H1 (cell line): ENCODE measurements at regions not wholly inside any gene's neighbourhood (a gene's known extent, or its start where the extent isn't known, plus 50 kb on each side); places are given as distances from the start of the nearest gene placed in this dataset.

Experiments
- CTCF ChIA-PET: fragments of 300-600 bp; sonication (Branson Sonifier 250); formaldehyde crosslinking; loops from one replicate; lab custom pipeline; 2021; ENCODE audit not compliant: partially characterized antibody; lab: Charles Lee
- POLR2A ChIA-PET: fragments of 300-600 bp; sonication (Branson Sonifier 250); formaldehyde crosslinking; loops from one replicate; lab custom pipeline; 2021; ENCODE audit warnings: inconsistent platforms; ENCODE audit not compliant: partially characterized antibody; lab: Charles Lee
- DNase-seq, 2 experiments: peaks; one replicate each; pipeline versions ENCODE4 v3.0.0 to v3.0.0-alpha.2; 2010 to 2022; ENCODE audit warnings: low spot score in 2 of 2, low read depth in 1 of 2, mixed read lengths in 1 of 2
- FAIRE-seq: peaks from 2 replicates; lab custom pipeline; 2011; peaks lifted over from hg19 to GRCh38; lab: Jason Lieb, UNC
- H2AFZ ChIP-seq: 2 replicates; pipeline ENCODE4 v1.8.1; 2012; ENCODE audit warnings: low read length, inconsistent platforms
- H2AK5ac ChIP-seq: 2 replicates; pipeline ENCODE4 v1.6.1; 2013; ENCODE audit warnings: low read depth, low read length
- H2BK120ac ChIP-seq: replicated peaks from 2 replicates; pipeline ENCODE3; 2013; ENCODE audit warnings: low read depth, low read length, inconsistent platforms
- H2BK12ac ChIP-seq: 2 replicates; pipeline ENCODE4 v1.6.1; 2013; ENCODE audit warnings: low read depth, low read length
- H2BK15ac ChIP-seq: 2 replicates; pipeline ENCODE4 v1.6.1; 2013; ENCODE audit warnings: low read length
- H2BK20ac ChIP-seq: 2 replicates; pipeline ENCODE4 v1.6.1; 2013; ENCODE audit warnings: low read length
- H2BK5ac ChIP-seq: 2 replicates; pipeline ENCODE4 v1.6.1; 2013; ENCODE audit warnings: low read depth, low read length
- H3K14ac ChIP-seq: 2 replicates; pipeline ENCODE4 v1.6.1; 2013; ENCODE audit warnings: inconsistent platforms; ENCODE audit not compliant: insufficient read length
- H3K18ac ChIP-seq: 2 replicates; pipeline ENCODE4 v1.6.1; 2013; ENCODE audit warnings: low read length; ENCODE audit errors: extremely low read depth
- H3K23ac ChIP-seq: 2 replicates; pipeline ENCODE4 v1.6.1; 2013; ENCODE audit warnings: inconsistent platforms; ENCODE audit not compliant: insufficient read length
- H3K23me2 ChIP-seq: 2 replicates; pipeline ENCODE4 v1.6.1; 2013; ENCODE audit warnings: low read depth, low read length
- H3K27ac ChIP-seq: 2 replicates; pipeline ENCODE4 v1.6.1; 2011; ENCODE audit warnings: low read depth, low read length, inconsistent platforms
- H3K27me3 ChIP-seq, 4 experiments: replicated peaks in 1 of 4; 1 replicate in 1 of 4; 2 replicates in 3 of 4; pipeline versions ENCODE4 v1.6.1 to v1.8.1; 2011 to 2013; ENCODE audit warnings: low read length in 3 of 4, mild to moderate bottlenecking in 3 of 4, inconsistent platforms in 2 of 4, mixed read lengths in 2 of 4, moderate library complexity in 1 of 4; ENCODE audit not compliant: control insufficient read depth in 3 of 4, insufficient read depth in 3 of 4; ENCODE audit errors: extremely low read depth in 1 of 4
- H3K36me3 ChIP-seq, 4 experiments: 2 replicates each; pipeline versions ENCODE4 v1.6.1 to v1.8.1; 2011 to 2013; ENCODE audit warnings: mild to moderate bottlenecking in 4 of 4, low read length in 3 of 4, moderate library complexity in 2 of 4, control low read depth in 1 of 4, inconsistent platforms in 1 of 4; ENCODE audit not compliant: insufficient read depth in 4 of 4, control insufficient read depth in 2 of 4
- H3K4ac ChIP-seq: replicated peaks from 2 replicates; pipeline ENCODE3; 2013; ENCODE audit warnings: low read length, low read depth, mixed read lengths, inconsistent platforms; ENCODE audit not compliant: insufficient read length
- H3K4me1 ChIP-seq, 4 experiments: replicated peaks in 1 of 4; 1 replicate in 1 of 4; 2 replicates in 3 of 4; pipeline versions ENCODE4 v1.6.1 to v1.8.1; 2011 to 2013; ENCODE audit warnings: low read length in 3 of 4, inconsistent platforms in 2 of 4, mixed read lengths in 1 of 4; ENCODE audit not compliant: insufficient read depth in 4 of 4, control insufficient read depth in 3 of 4
- H3K4me2 ChIP-seq, 2 experiments: 2 replicates each; pipeline versions ENCODE4 v1.6.1 to v1.8.1; 2011 to 2013; ENCODE audit warnings: low read depth in 2 of 2, low read length in 2 of 2, control low read depth in 1 of 2, inconsistent platforms in 1 of 2, mild to moderate bottlenecking in 1 of 2; ENCODE audit not compliant: insufficient read depth in 1 of 2
- H3K4me3 ChIP-seq, 4 experiments: fragments of 200-600, 300-600 bp in 1 of 4; sonication (generic), shearing (Covaris generic), sonication (Bioruptor Twin) in 1 of 4; 2 replicates each; pipeline versions ENCODE4 v1.5.1 to v1.8.1; 2011 to 2016; ENCODE audit warnings: low read length in 4 of 4, low read depth in 3 of 4, control low read depth in 2 of 4, inconsistent platforms in 2 of 4, mild to moderate bottlenecking in 2 of 4, mixed read lengths in 1 of 4, moderate library complexity in 1 of 4; ENCODE audit not compliant: insufficient read depth in 2 of 4; ENCODE audit errors: extremely low read depth in 1 of 4
- H3K56ac ChIP-seq: replicated peaks from 2 replicates; pipeline ENCODE3; 2013; ENCODE audit warnings: low read depth, mild to moderate bottlenecking, mixed read lengths, low read length, inconsistent platforms; ENCODE audit not compliant: insufficient read length
- H3K79me1 ChIP-seq: 2 replicates; pipeline ENCODE4 v1.6.1; 2013; ENCODE audit warnings: low read depth, low read length, control low read depth
- H3K79me2 ChIP-seq, 2 experiments: 2 replicates each; pipeline versions ENCODE4 v1.6.1 to v1.8.1; 2012 to 2013; ENCODE audit warnings: low read length in 2 of 2, mild to moderate bottlenecking in 2 of 2, inconsistent platforms in 1 of 2; ENCODE audit not compliant: insufficient read depth in 2 of 2, control insufficient read depth in 1 of 2
- H3K9ac ChIP-seq, 4 experiments: replicated peaks in 1 of 4; 1 replicate in 1 of 4; 2 replicates in 3 of 4; pipeline versions ENCODE4 v1.6.1 to v1.8.1; 2011 to 2013; ENCODE audit warnings: low read depth in 3 of 4, low read length in 3 of 4, control low read depth in 2 of 4, mild to moderate bottlenecking in 2 of 4, moderate library complexity in 2 of 4, inconsistent platforms in 1 of 4; ENCODE audit errors: extremely low read depth in 1 of 4
- H3K9me3 ChIP-seq, 2 experiments: 2 replicates each; pipeline versions ENCODE4 v1.6.1 to v1.8.1; 2012 to 2013; ENCODE audit warnings: mild to moderate bottlenecking in 2 of 2, moderate library complexity in 2 of 2, control low read depth in 1 of 2, inconsistent platforms in 1 of 2, low read depth in 1 of 2, low read length in 1 of 2, mixed read lengths in 1 of 2; ENCODE audit not compliant: insufficient read depth in 2 of 2
- H4K20me1 ChIP-seq, 2 experiments: replicated peaks in 1 of 2; 2 replicates each; pipeline versions ENCODE3 to v1.8.1; 2011 to 2013; ENCODE audit warnings: inconsistent platforms in 2 of 2, low read length in 2 of 2, mild to moderate bottlenecking in 1 of 2; ENCODE audit not compliant: insufficient read depth in 2 of 2, control insufficient read depth in 1 of 2
- H4K5ac ChIP-seq: 2 replicates; pipeline ENCODE4 v1.6.1; 2013; ENCODE audit warnings: low read length, low read depth, mixed read lengths, inconsistent platforms; ENCODE audit not compliant: insufficient read length
- H4K8ac ChIP-seq: 2 replicates; pipeline ENCODE4 v1.8.0; 2013; ENCODE audit warnings: mild to moderate bottlenecking, moderate library complexity, low read length, inconsistent platforms; ENCODE audit not compliant: insufficient read depth; ENCODE audit errors: extremely low read depth
- H4K91ac ChIP-seq: replicated peaks from 2 replicates; pipeline ENCODE3; 2013; ENCODE audit warnings: low read length, mixed read lengths, inconsistent platforms; ENCODE audit not compliant: insufficient read length
- CHD2 ChIP-seq: IDR thresholded peaks from 2 replicates; pipeline ENCODE4 v1.6.1; 2012; ENCODE audit warnings: low read length, improper control_type of control experiment
- CTBP2 ChIP-seq: IDR thresholded peaks from 2 replicates; pipeline ENCODE4 v1.7.0; 2011; ENCODE audit warnings: borderline replicate concordance, mild to moderate bottlenecking, moderate library complexity, mixed read lengths, low read length; ENCODE audit not compliant: insufficient read depth, insufficient read length
- JUN ChIP-seq: IDR thresholded peaks from 2 replicates; pipeline ENCODE4 v1.6.1; 2011; ENCODE audit warnings: low read depth, mild to moderate bottlenecking, improper control_type of control experiment, low read length
- KDM1A ChIP-seq: fragments of 200-600, 300-600 bp; sonication (generic); IDR thresholded peaks from 2 replicates; pipeline ENCODE4 v1.7.1; 2016; ENCODE audit warnings: mild to moderate bottlenecking, low read length, borderline replicate concordance
- KDM5A ChIP-seq: fragments of 200-600 bp; IDR thresholded peaks from 2 replicates; pipeline ENCODE4 v1.7.1; 2012; ENCODE audit warnings: mild to moderate bottlenecking, low read length, inconsistent platforms, mixed read lengths
- NRF1 ChIP-seq: IDR thresholded peaks from 2 replicates; pipeline ENCODE4 v1.6.1; 2011; ENCODE audit warnings: mild to moderate bottlenecking, low read depth, low read length, improper control_type of control experiment
- SRF ChIP-seq: IDR thresholded peaks from 2 replicates; pipeline ENCODE4 v1.6.1; 2011; ENCODE audit warnings: mild to moderate bottlenecking, low read depth, low read length, moderate library complexity
- TAF1 ChIP-seq: IDR thresholded peaks from 2 replicates; pipeline ENCODE4 v1.6.1; 2011; ENCODE audit warnings: mild to moderate bottlenecking, low read depth, low read length
- WGBS, 2 experiments: shearing (Covaris generic) in 1 of 2; methylation state at CpG; one replicate each; pipeline versions ENCODE4 v1.1.6 to v1.1.7; 2013 to 2015; ENCODE audit warnings: low lambda C conversion rate in 2 of 2, mixed read lengths in 2 of 2, inconsistent platforms in 1 of 2, low coverage in 1 of 2, missing lambda C conversion rate in 1 of 2; ENCODE audit not compliant: insufficient replicate concordance in 2 of 2, insufficient coverage in 1 of 2, insufficient read length in 1 of 2; ENCODE audit errors: extremely low coverage in 1 of 2, missing lambda C conversion rate in 1 of 2; 5-methylcytosine and 5-hydroxymethylcytosine counted together

DNA sequence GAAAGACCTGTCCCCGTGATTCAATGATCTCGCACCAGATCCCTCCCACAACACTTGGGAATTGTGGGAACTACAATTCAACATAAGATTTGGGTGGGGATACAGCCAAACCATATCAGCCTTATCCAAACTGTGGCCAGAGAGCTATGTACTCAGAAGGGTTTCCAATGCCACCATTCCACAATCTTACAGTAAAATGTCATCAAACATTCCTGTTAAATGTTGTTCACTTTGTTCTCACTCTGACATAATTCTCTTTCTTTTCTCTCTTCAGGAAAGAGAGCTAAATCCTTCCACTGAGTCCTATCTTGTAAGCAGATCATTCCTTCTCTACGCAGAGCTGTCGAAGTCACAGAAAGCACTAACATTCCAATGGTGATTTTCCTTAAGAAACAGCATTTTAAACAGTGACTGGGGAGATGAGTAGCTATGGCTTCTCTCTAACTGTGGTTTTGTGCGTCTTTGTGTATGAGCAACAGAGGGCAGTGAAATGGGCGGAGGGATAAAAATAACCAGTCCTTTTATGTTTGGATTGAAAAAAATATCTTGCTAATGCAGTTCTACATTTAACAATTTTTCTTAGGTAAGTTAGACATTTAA lies 684.7 kb downstream of the EPHA4 start:
- H3K4me1 ChIP-seq, result peaks cover 0 to 10% (median 4%) of the 10 kb centered on the region in 4 experiments; a peak in 3 of 7 replicates
- no peak overlapping the region for H3K9ac ChIP-seq
- H3K56ac ChIP-seq, result no peak overlapping the region
- TF ChIP-seq NRF1, result no peak
- no peak for TF ChIP-seq KDM5A
- TF ChIP-seq TAF1, result no peak
- TF ChIP-seq SRF, result no peak
- TF ChIP-seq CHD2, result no peak
- no peak for TF ChIP-seq CTBP2
- no peak for TF ChIP-seq JUN
- no peak for TF ChIP-seq KDM1A
- TF ChIP-seq, all 59 proteins: peak for 0
- no peaks in the 10 kb centered on the region for H3K9me3 ChIP-seq
- no peak overlapping the region for H2AK5ac ChIP-seq
- no peaks in the 10 kb centered on the region for H3K36me3 ChIP-seq
- no peak overlapping the region for H3K18ac ChIP-seq
- H2AFZ ChIP-seq, result peak overlapping the region; percentile 37; the same call in 1 of the 2 replicates
- H3K79me1 ChIP-seq, result no peaks in the 10 kb centered on the region
- no peaks in the 10 kb centered on the region for H3K27me3 ChIP-seq
- no peaks in the 10 kb centered on the region for H3K23me2 ChIP-seq
- H3K27ac ChIP-seq, result no peak overlapping the region
- H3K4me3 ChIP-seq, result no peak overlapping the region
- H4K20me1 ChIP-seq, result no peaks in the 10 kb centered on the region
- FAIRE-seq (peak; percentile 7), DNase-seq (no peak)
- peak overlapping the region; percentile 71; the same call in 1 of the 2 replicates for H2BK12ac ChIP-seq
- no peaks in the 10 kb centered on the region for H3K79me2 ChIP-seq
- no peak overlapping the region for H2BK15ac ChIP-seq
- H2BK20ac ChIP-seq, result no peak overlapping the region
- H3K23ac ChIP-seq, result no peak overlapping the region
- H3K4me2 ChIP-seq, result no peak overlapping the region
- CTCF ChIA-PET, result interaction anchor here (1.1 kb wide), 1 partner anchor 11 kb away, joined by 3 read pairs; no protein-coding TSS in a partner anchor
- no peak overlapping the region for H3K4ac ChIP-seq
- no peak overlapping the region for H2BK120ac ChIP-seq
- POLR2A ChIA-PET, result no interaction called here
- WGBS, 2 experiments, result 80% methylated on average over 6 of the region's 6 CpGs; no CpG with 5 or more reads in 1 of the 2 experiments
- H3K14ac ChIP-seq, result no peak overlapping the region
- no peak overlapping the region for H4K8ac ChIP-seq
- no peak overlapping the region for H2BK5ac ChIP-seq
- H4K5ac ChIP-seq, result no peak overlapping the region
- H4K91ac ChIP-seq, result no peak overlapping the region
